HG02642 (cell line): ENCODE measurements at regions not wholly inside any gene's neighbourhood (a gene's known extent, or its start where the extent isn't known, plus 50 kb on each side); places are given as distances from the start of the nearest gene placed in this dataset.
"Not testable (repeated sequence)": the region's sequence is repeated elsewhere in the genome, so short reads cannot be mapped to it uniquely, and the experiment has no call there.

Experiments
- ATAC-seq: cut with Tn5 transposase; IDR thresholded peaks from one replicate; pipeline ENCODE4 v1.9.1; 2021; ENCODE audit warnings: mild to moderate bottlenecking; ENCODE audit not compliant: unreplicated experiment, poor library complexity

DNA sequence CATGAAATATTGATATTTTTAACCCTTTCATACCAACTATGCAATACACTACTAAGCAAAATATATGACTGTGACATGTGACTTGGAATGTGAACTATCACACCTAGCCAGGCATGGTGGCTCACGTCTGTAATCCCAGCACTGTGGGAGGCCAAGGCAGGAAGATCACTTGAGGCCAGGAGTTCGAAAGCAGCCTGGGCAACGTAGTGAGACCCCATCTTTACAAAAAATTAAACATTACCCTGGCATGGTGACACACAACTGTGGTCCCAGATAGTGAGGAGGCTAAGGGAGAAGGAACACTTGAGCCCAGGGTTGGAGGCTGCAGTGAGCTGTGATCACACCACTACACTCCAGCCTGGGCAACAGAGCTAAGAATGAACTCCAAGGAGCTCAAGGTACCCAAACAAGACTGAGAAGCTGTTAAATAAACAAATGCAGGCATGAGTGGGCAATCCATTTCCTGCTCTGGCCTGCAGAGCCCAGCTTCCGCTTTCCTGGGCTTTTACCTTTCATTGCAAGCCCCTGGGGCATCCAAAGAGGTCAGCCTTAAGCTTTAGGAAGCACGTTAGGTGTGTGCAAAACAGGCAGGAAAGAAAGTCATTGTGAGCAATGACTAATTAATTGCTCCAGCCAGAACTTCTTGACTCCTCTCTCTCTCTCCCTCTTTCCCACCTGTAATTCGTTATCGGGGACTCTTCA, 162.1 kb upstream of the FOXK1 start:
- ATAC-seq: no peak

DNA sequence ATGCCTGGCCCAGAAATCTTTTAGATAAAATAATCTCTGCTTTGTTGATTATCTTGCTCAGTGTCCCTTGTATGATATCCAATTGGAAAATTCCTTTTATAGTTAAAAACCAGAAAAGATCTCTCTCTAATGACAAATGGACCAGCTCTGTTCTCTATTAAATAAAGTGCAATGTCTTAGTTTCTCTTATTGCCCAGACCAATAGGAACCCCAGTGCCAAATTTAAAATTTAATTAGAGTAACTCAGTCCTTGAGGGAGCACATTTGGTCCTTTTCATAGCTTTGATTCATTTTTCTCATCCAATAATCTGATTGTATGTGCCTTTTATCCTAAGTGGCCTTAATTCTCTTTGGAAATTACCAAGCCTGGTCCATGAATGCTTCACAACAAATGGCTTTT, 158.9 kb upstream of the FOXK1 start:
- no peak for ATAC-seq

DNA sequence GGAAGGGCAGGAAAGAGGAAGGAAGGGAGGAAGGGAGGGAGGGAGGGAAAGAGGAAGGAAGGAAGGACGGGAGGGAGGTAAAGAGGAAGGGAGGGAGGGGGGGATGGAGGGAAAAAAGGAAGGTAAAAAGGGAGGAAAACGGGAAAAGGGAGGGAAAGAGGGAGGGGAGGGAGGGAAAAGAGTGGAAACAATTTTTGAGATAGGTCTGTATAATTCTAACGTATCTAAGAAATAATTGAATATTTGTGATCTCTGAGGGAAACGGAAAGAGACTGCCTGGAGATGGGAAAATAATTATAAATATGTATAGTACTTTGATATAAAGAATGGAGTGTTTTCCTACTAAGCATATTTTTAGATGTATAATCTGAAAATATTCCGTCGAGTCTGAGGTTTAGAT, 158.2 kb upstream of the FOXK1 start:
- no peak for ATAC-seq

DNA sequence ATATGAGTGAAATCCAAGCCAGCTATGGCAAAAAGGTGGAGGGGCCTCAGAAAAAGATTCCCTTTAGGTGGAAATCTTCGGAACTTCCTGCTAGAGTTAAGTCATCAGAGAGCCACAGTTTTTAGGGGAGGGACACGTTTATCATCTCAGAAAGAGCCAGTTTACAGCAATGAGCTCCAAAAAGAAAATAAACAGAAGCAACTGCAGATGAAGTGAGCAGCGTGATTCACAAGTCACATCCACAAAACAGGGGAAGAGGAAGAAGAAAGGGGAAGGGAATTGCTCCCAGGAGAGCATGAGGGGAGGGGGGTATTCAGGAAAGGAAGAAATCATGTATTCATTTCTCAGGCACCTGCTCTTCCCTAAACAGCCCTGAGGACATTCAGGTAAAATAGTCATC, 156.2 kb upstream of the FOXK1 start:
- ATAC-seq: no peak

DNA sequence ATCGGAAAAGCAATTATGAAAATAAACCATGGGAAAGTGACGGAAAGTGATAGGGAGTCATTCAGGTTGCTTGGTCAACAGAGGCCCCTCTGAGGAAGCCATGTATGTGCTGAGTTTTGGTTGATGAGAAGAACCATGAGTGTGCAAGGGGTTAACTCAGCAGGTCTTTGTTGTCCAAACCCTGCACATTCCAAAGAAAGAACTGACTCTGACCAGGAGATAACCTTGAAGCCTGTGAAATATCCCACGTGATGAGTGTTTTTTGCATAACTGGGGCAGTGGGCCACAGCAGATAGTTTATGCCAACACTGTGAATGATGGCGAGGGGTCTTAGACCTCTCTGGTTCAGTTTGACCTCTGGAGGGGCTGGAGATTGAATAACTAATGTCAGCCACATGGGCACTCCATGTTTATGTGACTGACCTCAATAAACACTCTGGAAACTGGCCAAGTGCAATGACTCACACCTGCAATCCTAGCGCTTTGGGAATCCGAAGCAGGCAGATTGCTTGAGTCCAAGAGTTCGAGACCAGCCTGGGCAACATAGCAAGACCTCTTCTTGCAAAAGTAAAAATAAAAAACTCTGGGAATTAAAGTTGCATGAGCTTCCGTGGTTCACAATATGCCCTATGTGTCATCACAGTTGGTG, 154.0 kb upstream of the FOXK1 start:
- no peak for ATAC-seq

DNA sequence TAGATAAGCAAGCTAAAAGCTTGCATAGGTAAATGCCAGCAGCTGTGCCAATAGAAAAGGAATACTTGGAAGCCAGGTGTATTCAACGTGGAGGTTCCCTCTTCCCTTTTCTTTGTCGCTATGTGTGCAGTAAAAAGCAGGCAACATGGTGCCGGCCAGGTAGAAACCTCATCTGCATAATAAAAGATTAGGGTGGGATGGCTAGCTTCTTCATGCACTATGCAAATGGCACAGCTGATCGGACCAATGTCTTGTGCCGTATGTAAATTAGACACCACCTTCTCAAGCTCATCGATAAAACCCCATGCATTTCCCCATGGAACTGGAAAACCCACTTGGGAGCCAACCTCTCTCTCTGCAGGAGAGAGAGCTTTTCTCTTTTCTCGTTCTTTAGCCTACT, 150.9 kb upstream of the FOXK1 start:
- no peak for ATAC-seq

DNA sequence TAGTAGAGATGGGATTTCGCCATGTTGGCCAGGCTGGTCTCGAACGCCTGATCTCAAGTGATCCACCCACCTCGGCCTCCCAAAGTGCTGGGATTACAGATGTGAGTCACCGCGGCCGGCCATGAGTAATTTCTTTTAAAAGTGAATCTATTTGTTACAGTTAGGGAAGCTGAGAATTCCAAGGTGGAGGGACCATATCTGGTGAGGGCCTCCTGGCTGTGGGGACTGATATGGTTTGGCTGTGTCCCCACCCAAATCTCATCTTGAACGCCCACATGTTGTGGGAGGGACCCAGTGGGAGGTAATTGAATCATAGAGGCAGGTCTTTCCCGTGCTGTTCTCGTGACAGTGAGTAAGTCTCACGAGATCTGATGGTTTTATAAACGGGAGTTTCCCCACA, 148.8 kb upstream of the FOXK1 start:
- ATAC-seq: not testable (repeated sequence)

DNA sequence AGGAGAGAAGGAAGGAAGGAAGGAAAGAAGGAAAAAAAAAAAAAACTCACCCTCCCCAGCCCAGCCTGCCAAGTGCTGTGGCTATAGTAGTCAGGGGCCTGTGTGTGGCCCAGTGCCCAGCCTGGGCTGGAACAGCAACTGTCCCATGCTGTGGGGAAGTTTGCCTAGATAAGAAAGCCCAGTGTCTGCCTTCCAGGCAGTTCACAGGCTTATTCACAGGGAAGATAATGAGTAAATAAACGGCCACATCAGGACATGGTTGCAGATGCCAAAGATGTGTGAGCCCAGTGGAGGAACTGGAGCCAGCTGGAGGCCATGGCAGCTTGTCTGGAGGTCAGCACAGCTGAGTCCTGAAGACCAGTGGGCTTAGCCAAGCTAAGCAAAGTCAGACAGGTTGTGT, 132.4 kb upstream of the FOXK1 start:
- no peak for ATAC-seq

DNA sequence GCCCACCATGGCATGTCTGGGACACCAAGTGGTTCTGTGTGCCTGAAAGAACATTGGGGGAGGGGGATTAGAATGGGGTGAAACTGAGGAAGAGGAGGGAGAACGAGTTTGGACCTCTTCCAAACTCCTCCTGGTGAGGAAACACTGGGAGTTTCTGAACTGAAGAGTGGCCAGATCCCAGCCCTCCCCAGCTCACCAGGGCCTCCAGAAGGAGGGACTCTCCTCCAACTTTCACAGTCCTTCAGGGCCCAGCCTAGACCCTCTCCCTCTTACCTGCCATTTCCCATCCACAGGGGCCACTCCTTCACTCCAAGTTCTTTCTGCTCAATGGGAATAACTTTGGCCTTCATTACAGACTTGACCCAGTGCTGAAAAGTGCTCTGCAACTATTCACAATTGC, 132.0 kb upstream of the FOXK1 start:
- no peak for ATAC-seq

DNA sequence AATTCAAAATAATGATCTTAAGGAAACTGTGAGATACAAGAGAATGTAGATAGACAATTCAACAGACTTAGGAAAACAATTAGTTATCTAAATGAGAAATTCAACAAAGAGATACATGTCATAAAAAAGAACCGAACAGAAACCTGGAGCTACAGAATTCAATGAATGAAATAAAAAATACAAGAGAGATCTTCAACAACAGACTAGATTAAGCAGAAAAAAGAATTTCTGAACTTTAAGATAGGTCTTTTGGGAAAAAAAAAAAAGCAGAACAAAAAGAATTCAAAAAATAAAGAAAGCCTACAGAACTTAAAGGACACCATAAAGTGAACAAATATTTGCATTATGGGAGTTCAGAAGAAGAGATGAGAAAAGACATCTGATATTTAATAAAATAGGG, 129.1 kb upstream of the FOXK1 start:
- no peak for ATAC-seq

DNA sequence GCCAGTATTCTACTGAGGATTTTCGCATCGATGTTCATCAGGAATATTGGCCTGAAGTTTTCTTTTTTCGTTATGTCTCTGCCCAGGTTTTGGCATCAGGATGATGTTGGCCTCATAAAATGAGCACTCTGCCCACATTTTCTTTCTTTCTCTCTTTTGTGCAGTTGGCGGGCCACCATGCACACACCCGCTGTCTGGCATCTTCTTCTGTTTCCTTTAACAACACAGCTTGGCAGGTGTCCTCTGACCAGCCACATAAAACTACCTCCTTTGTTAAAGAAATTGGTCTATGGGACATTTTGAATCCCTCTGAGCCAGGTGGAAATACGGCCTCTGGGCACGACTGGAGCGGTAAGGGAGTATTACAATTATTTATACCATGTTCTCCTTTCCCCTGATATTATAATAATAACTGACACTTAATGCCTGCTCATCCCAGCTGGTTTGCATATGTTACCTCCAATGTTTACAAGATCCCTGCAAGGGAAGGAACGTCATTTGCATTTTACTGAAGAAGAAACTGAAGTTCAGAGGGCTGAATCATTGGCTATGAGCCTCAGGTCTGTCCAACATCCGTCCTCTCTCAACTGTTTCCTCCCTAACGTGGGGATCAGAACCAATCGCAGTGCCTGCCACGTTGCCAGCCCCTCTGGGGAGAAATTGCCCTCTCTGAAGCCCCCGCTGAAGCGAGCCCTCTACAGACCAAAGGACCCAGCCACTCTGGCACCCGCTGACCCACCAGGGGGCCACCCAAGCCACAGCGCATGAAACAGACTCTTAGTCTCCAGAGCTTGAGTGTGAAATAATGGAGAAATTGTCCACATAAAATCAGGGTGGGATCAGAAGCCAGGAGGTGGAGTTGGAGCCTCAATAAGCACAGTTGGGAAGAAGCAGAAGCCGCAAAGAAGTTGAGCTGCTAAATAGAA, 125.0 kb upstream of the FOXK1 start:
- ATAC-seq: no peak

DNA sequence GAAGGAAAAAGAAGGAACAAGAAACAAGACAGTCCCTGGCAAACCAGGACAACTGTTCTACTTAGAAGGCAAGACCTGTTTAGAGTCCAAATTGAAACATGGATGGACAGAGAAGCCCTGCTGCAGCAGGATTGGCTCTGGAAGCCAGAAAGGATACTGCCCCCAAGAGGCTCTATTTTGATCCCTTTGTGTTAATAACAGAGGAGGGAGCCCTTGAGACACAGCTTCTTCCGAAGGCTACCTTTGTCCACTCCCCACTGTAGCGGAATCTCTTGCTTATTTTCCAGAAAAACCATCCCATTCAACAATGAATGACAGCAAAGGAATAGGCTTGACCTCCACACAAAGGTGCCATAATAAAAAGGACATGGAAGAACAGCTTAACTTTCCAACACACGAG, 120.3 kb upstream of the FOXK1 start:
- ATAC-seq: no peak

DNA sequence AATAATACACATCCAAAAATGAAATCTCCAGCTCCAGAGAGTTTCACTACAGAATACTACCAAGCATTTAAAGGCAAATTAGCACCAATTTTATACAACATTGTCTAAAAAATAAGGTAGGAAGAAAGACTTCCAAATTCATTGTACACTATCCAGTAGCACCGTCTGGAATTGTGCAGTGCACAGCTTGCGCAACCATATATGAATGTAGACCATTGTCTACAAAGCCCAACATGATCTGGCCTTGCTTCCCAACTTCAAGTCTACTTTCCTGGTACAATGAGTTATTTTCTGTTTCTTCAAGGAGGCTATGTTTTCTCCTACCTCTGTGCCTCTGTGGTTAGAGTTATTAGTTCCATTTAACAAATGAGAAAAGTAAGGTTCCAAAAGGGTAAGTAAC, 115.4 kb upstream of the FOXK1 start:
- no peak for ATAC-seq

DNA sequence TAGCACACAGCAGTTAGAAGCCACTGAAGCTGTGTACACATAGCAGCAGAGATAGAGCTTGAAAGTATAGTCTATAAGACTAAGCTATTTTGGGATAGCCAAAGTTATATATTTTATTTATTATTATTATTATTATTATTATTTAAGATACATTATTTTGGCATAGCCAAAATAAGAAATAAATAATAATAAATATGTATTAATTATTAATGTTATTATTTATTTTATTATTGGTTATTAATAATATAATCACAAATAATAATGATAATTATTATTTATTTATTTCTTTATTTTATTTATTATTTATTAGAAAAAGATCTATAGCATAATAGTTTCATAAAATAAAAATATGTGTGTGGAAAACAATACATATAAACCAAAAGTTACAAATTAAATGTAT, 107.2 kb upstream of the FOXK1 start:
- no peak for ATAC-seq

DNA sequence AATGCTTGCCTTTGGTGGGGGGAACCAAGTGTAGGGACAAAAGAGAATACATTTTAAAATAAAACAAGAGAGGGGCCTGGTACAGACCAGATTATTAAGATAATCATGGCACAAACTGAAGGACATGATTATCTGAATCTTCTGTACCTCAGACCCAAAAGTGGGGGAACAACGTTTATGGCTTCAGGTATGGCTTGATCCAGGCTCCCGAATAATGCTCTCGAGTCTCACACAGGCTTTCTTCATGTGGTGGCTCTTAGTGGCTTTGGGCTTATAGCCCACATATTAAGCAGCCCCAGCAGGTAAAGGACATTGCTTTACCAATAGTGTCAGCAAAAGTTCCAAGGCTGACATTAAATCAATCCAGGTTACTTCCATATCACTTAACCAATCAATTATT, 106.8 kb upstream of the FOXK1 start:
- ATAC-seq: no peak

DNA sequence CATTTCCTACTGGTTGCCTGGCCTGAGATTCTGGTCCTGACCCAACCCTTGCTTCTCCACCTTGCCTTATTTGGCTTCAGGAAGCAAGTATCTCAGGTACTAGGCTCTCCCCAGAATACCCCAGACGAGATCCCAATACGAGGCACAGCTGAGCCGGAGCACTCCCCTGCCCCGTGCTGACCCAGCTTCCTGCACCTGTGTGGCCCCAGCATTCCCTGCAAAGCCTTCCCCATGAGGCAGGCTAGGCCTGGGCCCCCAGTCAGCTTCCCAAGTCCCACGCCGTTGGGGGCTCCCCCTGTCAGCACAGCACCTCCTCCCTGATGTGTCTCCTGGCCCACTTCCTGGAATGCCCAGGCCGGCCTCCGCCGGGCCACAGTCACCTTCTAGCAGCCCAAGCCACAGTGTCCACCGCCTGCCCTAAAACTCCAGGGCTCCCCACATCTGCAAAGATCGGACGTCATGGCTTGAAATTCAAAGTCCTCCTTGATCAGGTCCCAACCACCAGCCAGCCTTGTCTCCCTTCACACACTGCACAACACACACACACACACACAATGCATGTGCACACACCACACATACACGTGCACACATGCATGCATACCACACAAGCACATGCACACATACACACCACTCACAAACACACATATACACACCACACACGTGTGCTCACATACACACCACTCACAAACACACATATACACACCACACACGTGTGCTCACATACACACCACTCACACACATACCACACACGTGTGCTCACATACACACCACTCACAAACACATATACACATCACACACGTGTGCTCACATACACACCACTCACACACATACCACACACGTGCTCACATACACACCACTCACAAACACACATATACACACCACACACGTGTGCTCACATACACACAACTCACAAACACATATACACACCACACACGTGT, 78.9 kb upstream of the FOXK1 start:
- no peak for ATAC-seq

DNA sequence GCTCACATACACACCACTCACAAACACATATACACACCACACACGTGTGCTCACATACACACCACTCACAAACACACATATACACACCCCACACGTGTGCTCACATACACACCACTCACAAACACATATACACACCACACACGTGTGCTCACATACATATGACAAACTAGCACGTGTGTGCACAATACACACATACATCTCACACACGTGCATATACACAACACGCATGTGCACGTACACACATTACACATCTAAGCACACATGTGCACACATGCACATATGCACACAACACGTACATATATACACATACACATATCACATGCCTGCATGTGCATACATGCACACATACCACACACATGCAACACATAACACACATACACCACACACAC, 78.3 kb upstream of the FOXK1 start:
- ATAC-seq: no peak

DNA sequence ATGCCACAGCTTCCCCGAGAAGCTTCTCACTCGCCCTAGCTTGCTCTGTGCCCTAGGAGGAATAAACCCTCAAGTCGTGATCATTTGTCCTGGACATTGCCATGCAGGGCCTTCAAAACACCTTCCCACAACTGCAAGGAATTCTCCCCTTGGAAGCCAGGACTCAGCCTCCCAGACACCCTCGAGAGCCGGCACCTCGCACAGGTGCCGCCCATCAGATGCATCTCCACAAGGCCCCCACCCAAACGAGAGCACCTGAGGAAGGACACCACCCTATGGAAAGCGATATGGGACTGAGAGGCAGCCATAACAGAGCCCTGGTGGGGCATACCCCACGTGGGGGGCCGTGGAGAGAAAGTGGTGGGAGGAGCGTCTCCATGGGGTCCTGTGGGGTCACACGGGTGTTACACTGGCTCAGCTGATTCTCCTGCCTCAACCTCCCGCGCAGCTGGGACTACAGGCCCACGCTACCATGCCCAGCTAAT, 77.6 kb upstream of the FOXK1 start:
- ATAC-seq: no peak

DNA sequence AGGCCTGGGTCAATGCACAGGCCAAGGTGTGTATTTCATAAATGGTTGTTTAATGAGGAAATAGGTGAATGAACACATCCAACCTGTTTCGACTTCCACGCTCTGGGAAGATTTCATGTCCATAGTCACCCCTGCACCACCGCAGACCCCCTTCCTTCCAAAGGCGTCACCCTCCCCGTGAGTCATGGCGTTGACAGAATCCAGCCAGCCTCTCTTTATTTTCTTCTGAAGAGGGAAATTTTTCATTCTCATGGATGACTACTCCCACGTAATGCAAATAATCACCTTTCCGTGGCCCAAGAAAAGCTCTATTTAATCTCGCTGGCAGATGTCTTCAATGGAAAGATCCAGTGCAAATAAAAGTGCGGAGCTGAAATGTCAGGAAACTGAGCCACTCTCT, 75.3 kb upstream of the FOXK1 start:
- no peak for ATAC-seq

DNA sequence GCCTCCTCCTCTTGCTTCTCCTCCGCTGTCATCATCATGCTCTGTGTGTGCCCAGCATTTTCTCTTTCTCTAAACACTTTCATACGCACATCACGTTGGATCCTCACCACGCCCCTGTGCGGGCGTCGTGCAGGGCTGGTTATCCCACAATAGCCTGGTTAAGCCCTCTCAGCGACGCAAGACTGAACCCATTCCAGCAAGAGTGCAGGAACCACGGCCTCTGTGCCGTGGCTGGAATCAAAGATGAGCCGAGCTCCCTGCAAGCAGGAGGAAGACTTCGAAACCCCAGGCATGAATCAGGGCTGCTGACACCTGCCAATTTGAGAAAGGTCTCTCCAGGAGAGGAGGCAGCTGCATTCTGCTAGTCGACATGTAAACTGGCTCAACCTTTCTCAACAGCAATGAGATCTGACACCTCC, 74.8 kb upstream of the FOXK1 start:
- no peak for ATAC-seq
